ENCODE measurements at regions not wholly inside any gene's neighbourhood (a gene's known extent, or its start where the extent isn't known, plus 50 kb on each side); places are given as distances from the start of the nearest gene placed in this dataset.

- Histone ChIP-seq H3K36me3 (ENCODE audit: control insufficient read depth, insufficient read depth, low read length) (no peaks in the 10 kb centered on the region), H3K27me3 (replicated peaks; ENCODE audit: control insufficient read depth, insufficient read depth, low read length, poor library complexity, severe bottlenecking) (no peaks in the 10 kb centered on the region), H3K4me3 (ENCODE audit: insufficient read depth, low read depth, low read length, poor library complexity, severe bottlenecking) (no peak overlapping the region), H3K9me3 (ENCODE audit: control insufficient read depth, low read length) (no peaks in the 10 kb centered on the region), H3K4me1 (ENCODE audit: control insufficient read depth, insufficient read depth, low read length, poor library complexity, severe bottlenecking) (no peaks in the 10 kb centered on the region), H3K27ac (ENCODE audit: insufficient read depth, low read length, poor library complexity, severe bottlenecking) (no peak overlapping the region)
- no peak for DNase-seq
These were observed 328.2 kb downstream of the GLRX3 start for GRCh38 chr10:130464426-130464825.

- H3K9me3 ChIP-seq (ENCODE audit: control insufficient read depth, low read length), result no peaks in the 10 kb centered on the region
- no peaks in the 10 kb centered on the region for H3K36me3 ChIP-seq (ENCODE audit: control insufficient read depth, insufficient read depth, low read length)
- no peak overlapping the region for H3K27ac ChIP-seq (ENCODE audit: insufficient read depth, low read length, poor library complexity, severe bottlenecking)
- no peak overlapping the region for H3K4me3 ChIP-seq (ENCODE audit: insufficient read depth, low read depth, low read length, poor library complexity, severe bottlenecking)
- H3K4me1 ChIP-seq (ENCODE audit: control insufficient read depth, insufficient read depth, low read length, poor library complexity, severe bottlenecking), result no peaks in the 10 kb centered on the region
- no peaks in the 10 kb centered on the region for H3K27me3 ChIP-seq (replicated peaks; ENCODE audit: control insufficient read depth, insufficient read depth, low read length, poor library complexity, severe bottlenecking)
- no peak for DNase-seq
These were observed 330.2 kb downstream of the GLRX3 start for GRCh38 chr10:130466271-130466997.

- Histone ChIP-seq H3K4me1 (ENCODE audit: control insufficient read depth, insufficient read depth, low read length, poor library complexity, severe bottlenecking) (no peaks in the 10 kb centered on the region), H3K27me3 (replicated peaks; ENCODE audit: control insufficient read depth, insufficient read depth, low read length, poor library complexity, severe bottlenecking) (no peaks in the 10 kb centered on the region), H3K4me3 (ENCODE audit: insufficient read depth, low read depth, low read length, poor library complexity, severe bottlenecking) (no peak overlapping the region), H3K9me3 (ENCODE audit: control insufficient read depth, low read length) (no peaks in the 10 kb centered on the region), H3K27ac (ENCODE audit: insufficient read depth, low read length, poor library complexity, severe bottlenecking) (no peak overlapping the region), H3K36me3 (ENCODE audit: control insufficient read depth, insufficient read depth, low read length) (no peaks in the 10 kb centered on the region)
- DNase-seq, result no peak
These were observed 334.1 kb downstream of the GLRX3 start for GRCh38 chr10:130470286-130470685.

GRCh38 chr10:130470973-130471372 lies 334.8 kb downstream of the GLRX3 start:
- no peaks in the 10 kb centered on the region for H3K27me3 ChIP-seq (replicated peaks; ENCODE audit: control insufficient read depth, insufficient read depth, low read length, poor library complexity, severe bottlenecking)
- H3K4me1 ChIP-seq (ENCODE audit: control insufficient read depth, insufficient read depth, low read length, poor library complexity, severe bottlenecking), result no peaks in the 10 kb centered on the region
- DNase-seq, result no peak
- no peak overlapping the region for H3K4me3 ChIP-seq (ENCODE audit: insufficient read depth, low read depth, low read length, poor library complexity, severe bottlenecking)
- no peak overlapping the region for H3K27ac ChIP-seq (ENCODE audit: insufficient read depth, low read length, poor library complexity, severe bottlenecking)
- H3K9me3 ChIP-seq (ENCODE audit: control insufficient read depth, low read length), result no peaks in the 10 kb centered on the region
- H3K36me3 ChIP-seq (ENCODE audit: control insufficient read depth, insufficient read depth, low read length), result no peaks in the 10 kb centered on the region

GRCh38 chr10:130471486-130471885 lies 335.3 kb downstream of the GLRX3 start:
- H3K4me3 ChIP-seq (ENCODE audit: insufficient read depth, low read depth, low read length, poor library complexity, severe bottlenecking), result no peak overlapping the region
- no peak for DNase-seq
- H3K9me3 ChIP-seq (ENCODE audit: control insufficient read depth, low read length), result no peaks in the 10 kb centered on the region
- H3K27me3 ChIP-seq (replicated peaks; ENCODE audit: control insufficient read depth, insufficient read depth, low read length, poor library complexity, severe bottlenecking), result no peaks in the 10 kb centered on the region
- H3K36me3 ChIP-seq (ENCODE audit: control insufficient read depth, insufficient read depth, low read length), result no peaks in the 10 kb centered on the region
- H3K4me1 ChIP-seq (ENCODE audit: control insufficient read depth, insufficient read depth, low read length, poor library complexity, severe bottlenecking), result no peaks in the 10 kb centered on the region
- H3K27ac ChIP-seq (ENCODE audit: insufficient read depth, low read length, poor library complexity, severe bottlenecking), result no peak overlapping the region

- no peaks in the 10 kb centered on the region for H3K9me3 ChIP-seq (ENCODE audit: control insufficient read depth, low read length)
- no peak overlapping the region for H3K4me3 ChIP-seq (ENCODE audit: insufficient read depth, low read depth, low read length, poor library complexity, severe bottlenecking)
- no peak for DNase-seq
These were observed 336.0 kb downstream of the GLRX3 start for GRCh38 chr10:130472236-130472635.

GRCh38 chr10:130474591-130474990 lies 338.4 kb downstream of the GLRX3 start:
- no peaks in the 10 kb centered on the region for H3K9me3 ChIP-seq (ENCODE audit: control insufficient read depth, low read length)
- no peak overlapping the region for H3K27ac ChIP-seq (ENCODE audit: insufficient read depth, low read length, poor library complexity, severe bottlenecking)
- no peak for DNase-seq
- H3K4me1 ChIP-seq (ENCODE audit: control insufficient read depth, insufficient read depth, low read length, poor library complexity, severe bottlenecking), result no peaks in the 10 kb centered on the region
- no peaks in the 10 kb centered on the region for H3K27me3 ChIP-seq (replicated peaks; ENCODE audit: control insufficient read depth, insufficient read depth, low read length, poor library complexity, severe bottlenecking)
- no peak overlapping the region for H3K4me3 ChIP-seq (ENCODE audit: insufficient read depth, low read depth, low read length, poor library complexity, severe bottlenecking)
- no peaks in the 10 kb centered on the region for H3K36me3 ChIP-seq (ENCODE audit: control insufficient read depth, insufficient read depth, low read length)

More at GRCh38 chr10:130472236-130472635, 336.0 kb downstream of the GLRX3 start:
- H3K4me1 ChIP-seq (ENCODE audit: control insufficient read depth, insufficient read depth, low read length, poor library complexity, severe bottlenecking), result no peaks in the 10 kb centered on the region
- H3K36me3 ChIP-seq (ENCODE audit: control insufficient read depth, insufficient read depth, low read length), result no peaks in the 10 kb centered on the region
- no peak overlapping the region for H3K27ac ChIP-seq (ENCODE audit: insufficient read depth, low read length, poor library complexity, severe bottlenecking)
- H3K27me3 ChIP-seq (replicated peaks; ENCODE audit: control insufficient read depth, insufficient read depth, low read length, poor library complexity, severe bottlenecking), result no peaks in the 10 kb centered on the region

- no peak for DNase-seq
- Histone ChIP-seq H3K36me3 (ENCODE audit: control insufficient read depth, insufficient read depth, low read length) (no peaks in the 10 kb centered on the region), H3K4me3 (ENCODE audit: insufficient read depth, low read depth, low read length, poor library complexity, severe bottlenecking) (no peak overlapping the region), H3K27ac (ENCODE audit: insufficient read depth, low read length, poor library complexity, severe bottlenecking) (no peak overlapping the region), H3K27me3 (replicated peaks; ENCODE audit: control insufficient read depth, insufficient read depth, low read length, poor library complexity, severe bottlenecking) (no peaks in the 10 kb centered on the region), H3K4me1 (ENCODE audit: control insufficient read depth, insufficient read depth, low read length, poor library complexity, severe bottlenecking) (no peaks in the 10 kb centered on the region), H3K9me3 (ENCODE audit: control insufficient read depth, low read length) (no peaks in the 10 kb centered on the region)
These were observed 341.2 kb downstream of the GLRX3 start for GRCh38 chr10:130477360-130477759.

- no peaks in the 10 kb centered on the region for H3K9me3 ChIP-seq (ENCODE audit: control insufficient read depth, low read length)
- H3K27me3 ChIP-seq (replicated peaks; ENCODE audit: control insufficient read depth, insufficient read depth, low read length, poor library complexity, severe bottlenecking), result no peaks in the 10 kb centered on the region
- no peaks in the 10 kb centered on the region for H3K36me3 ChIP-seq (ENCODE audit: control insufficient read depth, insufficient read depth, low read length)
- H3K4me3 ChIP-seq (ENCODE audit: insufficient read depth, low read depth, low read length, poor library complexity, severe bottlenecking), result no peak overlapping the region
- no peak for DNase-seq
- H3K27ac ChIP-seq (ENCODE audit: insufficient read depth, low read length, poor library complexity, severe bottlenecking), result no peak overlapping the region
- no peaks in the 10 kb centered on the region for H3K4me1 ChIP-seq (ENCODE audit: control insufficient read depth, insufficient read depth, low read length, poor library complexity, severe bottlenecking)
These were observed 343.0 kb downstream of the GLRX3 start for GRCh38 chr10:130479146-130479545.

- no peaks in the 10 kb centered on the region for H3K27me3 ChIP-seq (replicated peaks; ENCODE audit: control insufficient read depth, insufficient read depth, low read length, poor library complexity, severe bottlenecking)
- no peak overlapping the region for H3K4me3 ChIP-seq (ENCODE audit: insufficient read depth, low read depth, low read length, poor library complexity, severe bottlenecking)
- H3K36me3 ChIP-seq (ENCODE audit: control insufficient read depth, insufficient read depth, low read length), result no peaks in the 10 kb centered on the region
- no peak overlapping the region for H3K27ac ChIP-seq (ENCODE audit: insufficient read depth, low read length, poor library complexity, severe bottlenecking)
- no peaks in the 10 kb centered on the region for H3K9me3 ChIP-seq (ENCODE audit: control insufficient read depth, low read length)
- H3K4me1 ChIP-seq (ENCODE audit: control insufficient read depth, insufficient read depth, low read length, poor library complexity, severe bottlenecking), result no peaks in the 10 kb centered on the region
- no peak for DNase-seq
These were observed 343.7 kb downstream of the GLRX3 start for GRCh38 chr10:130479926-130480325.

Measured in effector memory CD4-positive, alpha-beta T cell (primary cell).